GM21619 (cell line): ENCODE measurements at regions not wholly inside any gene's neighbourhood (a gene's known extent, or its start where the extent isn't known, plus 50 kb on each side); places are given as distances from the start of the nearest gene placed in this dataset.
"Not testable (repeated sequence)": the region's sequence is repeated elsewhere in the genome, so short reads cannot be mapped to it uniquely, and the experiment has no call there.

Source experiments
- ATAC-seq: cut with Tn5 transposase; IDR thresholded peaks from one replicate; pipeline ENCODE4 v1.9.1; 2021; ENCODE audit not compliant: unreplicated experiment

GRCh38 chr10:113487154-113487553 lies 65.7 kb upstream of the HABP2 start:
- no peak for ATAC-seq

DNA sequence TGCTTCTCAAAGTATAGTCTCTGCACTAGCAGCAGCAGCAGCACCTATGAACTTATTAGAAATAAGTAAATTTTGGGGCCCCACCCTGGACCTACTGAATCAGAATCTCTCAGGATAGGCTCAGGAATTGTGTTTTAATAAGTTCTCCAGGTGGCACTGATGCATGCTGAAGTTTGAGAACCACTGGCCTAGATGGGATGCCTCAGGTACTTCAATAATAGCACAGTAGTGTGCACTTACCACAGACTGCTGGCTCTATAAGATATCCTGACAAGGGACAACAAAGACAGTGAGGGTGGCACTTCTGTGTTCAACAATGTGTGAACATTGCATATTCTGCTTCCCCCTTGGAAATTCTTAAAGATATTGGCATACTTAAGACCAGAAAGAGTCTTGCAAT lies 64.7 kb upstream of the HABP2 start:
- no peak for ATAC-seq

DNA sequence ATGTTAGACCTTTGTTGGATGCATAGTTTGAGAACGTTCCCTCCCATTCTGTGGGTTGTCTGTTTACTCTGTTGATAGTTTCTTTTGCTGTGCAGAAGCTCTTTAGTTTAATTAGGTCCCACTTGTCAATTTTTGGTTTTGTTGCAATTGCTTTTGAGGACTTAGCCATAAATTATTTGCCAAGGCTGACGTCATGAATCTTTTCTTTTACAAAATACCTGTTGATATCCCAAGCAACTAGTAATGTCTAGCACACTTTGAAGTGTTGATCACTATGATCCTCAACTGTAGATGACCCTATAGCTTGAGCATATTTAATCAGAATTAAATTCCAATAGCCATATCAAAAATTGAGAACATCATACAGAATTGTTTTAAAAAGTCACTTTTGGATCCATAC lies 63.3 kb upstream of the HABP2 start:
- ATAC-seq: not testable (repeated sequence)

DNA sequence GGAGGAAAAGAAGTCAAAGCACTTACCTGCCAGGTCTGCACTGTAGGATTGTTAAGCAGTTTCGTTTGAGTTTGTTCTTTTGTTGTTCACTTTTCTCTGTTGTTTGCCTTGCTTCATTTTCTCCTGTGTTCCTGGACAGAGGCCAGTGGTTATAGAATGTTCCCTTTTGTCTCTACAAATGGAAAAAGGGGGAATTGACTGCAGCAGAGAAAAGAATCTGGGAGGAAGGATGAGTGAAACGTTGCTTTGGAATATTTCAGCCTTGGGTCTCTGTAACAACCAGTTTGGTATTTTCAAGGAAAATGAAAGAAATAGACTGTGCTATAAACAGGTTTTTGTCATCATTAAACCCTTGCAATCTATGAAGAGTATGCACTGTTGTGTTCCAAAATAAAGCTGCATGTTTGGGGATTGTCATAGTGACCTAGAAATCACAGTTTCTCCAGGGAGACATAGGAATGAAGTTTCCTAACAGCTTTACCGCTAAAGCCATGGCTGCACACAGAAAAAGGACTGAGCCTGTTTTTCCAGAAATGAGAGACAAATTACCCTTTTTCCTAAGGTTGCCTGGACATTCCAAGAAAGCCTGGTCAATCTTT lies 60.8 kb upstream of the HABP2 start:
- ATAC-seq: no peak

GRCh38 chr10:113493195-113493594 lies 59.7 kb upstream of the HABP2 start:
- ATAC-seq: no peak

GRCh38 chr10:113493882-113494301 lies 59.0 kb upstream of the HABP2 start:
- no peak for ATAC-seq

- no peak for ATAC-seq
Observed at GRCh38 chr10:113494761-113495160, 58.1 kb upstream of the HABP2 start.

GRCh38 chr10:113495553-113495952 lies 57.3 kb upstream of the HABP2 start:
- no peak for ATAC-seq

DNA sequence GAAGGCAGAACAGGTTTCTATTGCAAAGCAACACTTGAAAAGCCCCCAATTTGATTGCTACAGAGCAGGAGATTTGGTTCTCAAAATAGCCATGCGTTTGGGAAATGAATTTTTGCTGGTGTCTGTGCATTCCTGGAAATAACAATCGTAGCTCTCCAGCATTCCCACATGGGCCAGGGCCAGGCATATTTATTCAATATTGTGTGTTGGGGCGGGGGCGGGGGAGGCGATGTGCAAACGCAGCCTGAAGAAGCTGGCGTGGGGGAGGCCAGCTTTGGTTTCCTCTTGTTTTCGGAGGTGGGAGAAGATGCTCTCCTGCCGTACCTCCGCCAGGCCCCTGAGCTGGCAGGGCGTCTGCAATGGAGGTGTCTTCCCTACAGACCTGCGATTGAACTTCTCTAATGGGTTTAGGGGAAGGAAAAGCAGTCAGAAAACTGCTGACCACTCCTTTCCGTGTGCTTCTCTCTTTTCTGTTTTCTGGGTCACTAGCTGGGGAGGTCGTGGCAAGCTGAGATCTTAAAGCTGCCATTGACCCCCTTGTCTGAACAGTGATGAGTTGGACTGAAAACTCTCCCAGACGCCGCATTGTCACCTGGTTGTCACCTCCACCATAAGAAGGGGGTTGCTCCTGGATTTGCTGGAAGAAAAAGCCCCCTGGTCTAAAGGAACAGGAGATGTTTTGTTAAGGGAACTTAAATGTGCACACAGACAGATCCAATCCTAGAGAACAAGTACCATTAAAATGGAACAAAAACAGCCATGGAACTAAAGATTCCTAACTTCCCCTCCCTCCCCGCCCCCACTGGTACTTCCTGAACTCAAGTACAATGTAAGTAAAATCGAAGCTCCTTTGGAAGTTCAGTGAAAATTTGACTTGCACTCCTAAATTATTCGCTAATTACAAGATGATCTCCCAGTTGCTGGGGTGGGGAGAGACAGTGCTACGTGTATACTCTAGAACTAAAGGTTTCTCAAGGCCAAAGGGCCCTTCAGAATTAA lies 56.4 kb upstream of the HABP2 start:
- ATAC-seq: no peak

- ATAC-seq: no peak
Observed at GRCh38 chr10:113497198-113497597, 55.7 kb upstream of the HABP2 start.

GRCh38 chr10:113498997-113499396 lies 53.9 kb upstream of the HABP2 start:
- no peak for ATAC-seq

- no peak for ATAC-seq
Observed at GRCh38 chr10:113499806-113500205, 53.0 kb upstream of the HABP2 start.

DNA sequence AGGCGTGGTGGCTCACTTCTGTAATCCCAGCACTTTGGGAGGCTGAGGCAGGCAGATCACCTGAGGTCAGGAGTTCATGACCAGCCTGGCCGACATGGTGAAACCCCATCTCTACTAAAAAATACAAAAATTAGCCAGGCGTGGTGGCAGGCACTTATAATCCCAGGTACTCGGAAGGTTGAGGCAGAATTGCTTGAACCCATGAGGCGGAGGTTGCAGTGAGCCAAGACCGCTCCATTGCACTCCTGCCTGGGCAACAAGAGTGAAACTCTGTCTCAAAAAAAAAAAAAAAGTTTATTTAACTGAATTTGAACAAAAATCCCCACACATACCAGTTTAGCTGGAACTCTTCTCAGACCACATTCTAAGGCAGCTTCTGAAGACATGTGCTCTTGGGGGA lies 51.8 kb upstream of the HABP2 start:
- ATAC-seq: not testable (repeated sequence)
